ENCODE measurements at regions not wholly inside any gene's neighbourhood (a gene's known extent, or its start where the extent isn't known, plus 50 kb on each side); places are given as distances from the start of the nearest gene placed in this dataset.
A peak's percentile ranks its signal among the peaks of the same experiment; 100 is the strongest.

- Histone ChIP-seq H3K27me3 (ENCODE audit: control insufficient read depth, insufficient read depth, low read length, poor library complexity, severe bottlenecking) (no peaks in the 10 kb centered on the region), H3K27ac (ENCODE audit: low read depth, low read length) (no peak overlapping the region), H3K4me1 (ENCODE audit: control insufficient read depth, insufficient read depth, low read length) (no peaks in the 10 kb centered on the region), H3K9ac (ENCODE audit: extremely low read depth, low read length, poor library complexity, severe bottlenecking) (no peak overlapping the region), H3K9me3 (ENCODE audit: control insufficient read depth, low read length) (no peaks in the 10 kb centered on the region), H3K4me3 (ENCODE audit: low read length) (no peak overlapping the region), H3K36me3 (ENCODE audit: control insufficient read depth, insufficient read depth, low read length) (no peaks in the 10 kb centered on the region)
- WGBS, 2 experiments (ENCODE audit: insufficient coverage in 1 of 2, insufficient read length in 1 of 2), result 86 to 90% methylated on average over 3 to 4 of the region's 4 CpGs
- Mint-ChIP-seq H3K36me3 (ENCODE audit: low read depth) (peaks cover 7% of the 10 kb centered on the region), H3K4me1 (peaks cover 5% of the 10 kb centered on the region), H3K4me3 (no peak overlapping the region), H3K27me3 (ENCODE audit: insufficient read depth) (no peaks in the 10 kb centered on the region), H3K9me3 (peaks cover 8% of the 10 kb centered on the region), H3K27ac (peak overlapping the region; percentile 59)
- no peak for TF ChIP-seq CTCF (conservative IDR thresholded peaks at IDR 0.05)
- no peak for DNase-seq
These were observed 84.3 kb upstream of the FOXN3 start for GRCh38 chr14:89501381-89501780.

- Histone ChIP-seq H3K9me3 (ENCODE audit: control insufficient read depth, low read length) (no peaks in the 10 kb centered on the region), H3K27ac (ENCODE audit: low read depth, low read length) (no peak overlapping the region), H3K4me3 (ENCODE audit: low read length) (no peak overlapping the region), H3K4me1 (ENCODE audit: control insufficient read depth, insufficient read depth, low read length) (no peaks in the 10 kb centered on the region), H3K9ac (ENCODE audit: extremely low read depth, low read length, poor library complexity, severe bottlenecking) (no peak overlapping the region), H3K27me3 (ENCODE audit: control insufficient read depth, insufficient read depth, low read length, poor library complexity, severe bottlenecking) (no peaks in the 10 kb centered on the region), H3K36me3 (ENCODE audit: control insufficient read depth, insufficient read depth, low read length) (no peaks in the 10 kb centered on the region)
- no peak overlapping the region for H3K27ac Mint-ChIP-seq
- no peaks in the 10 kb centered on the region for H3K27me3 Mint-ChIP-seq (ENCODE audit: insufficient read depth)
- peaks cover 7% of the 10 kb centered on the region for H3K36me3 Mint-ChIP-seq (ENCODE audit: low read depth)
- peaks cover 6% of the 10 kb centered on the region for H3K9me3 Mint-ChIP-seq
- peak; percentile 36 for DNase-seq
- no peak for TF ChIP-seq CTCF (conservative IDR thresholded peaks at IDR 0.05)
- H3K4me1 Mint-ChIP-seq, result peaks cover 5% of the 10 kb centered on the region
- no peak overlapping the region for H3K4me3 Mint-ChIP-seq
- 91 to 100% methylated on average over 2 to 3 of the region's 3 CpGs for WGBS, 2 experiments (ENCODE audit: insufficient coverage in 1 of 2, insufficient read length in 1 of 2)
These were observed 83.3 kb upstream of the FOXN3 start for GRCh38 chr14:89500303-89500702.

GRCh38 chr14:89498878-89499277, 81.8 kb upstream of the FOXN3 start:
- H3K4me3 ChIP-seq (ENCODE audit: low read length), result no peak overlapping the region
- no peaks in the 10 kb centered on the region for H3K9me3 ChIP-seq (ENCODE audit: control insufficient read depth, low read length)

More at GRCh38 chr14:89498878-89499277, 81.8 kb upstream of the FOXN3 start:
- no peak overlapping the region for H3K4me3 Mint-ChIP-seq
- H3K36me3 ChIP-seq (ENCODE audit: control insufficient read depth, insufficient read depth, low read length), result no peaks in the 10 kb centered on the region
- TF ChIP-seq CTCF (conservative IDR thresholded peaks at IDR 0.05), result no peak
- WGBS, 2 experiments (ENCODE audit: insufficient coverage in 1 of 2, insufficient read length in 1 of 2), result 88 to 95% methylated on average over 4 to 7 of the region's 7 CpGs
- H3K27me3 Mint-ChIP-seq (ENCODE audit: insufficient read depth), result no peaks in the 10 kb centered on the region
- H3K27ac ChIP-seq (ENCODE audit: low read depth, low read length), result no peak overlapping the region
- H3K9ac ChIP-seq (ENCODE audit: extremely low read depth, low read length, poor library complexity, severe bottlenecking), result no peak overlapping the region
- H3K4me1 Mint-ChIP-seq, result peaks cover under 1% of the 10 kb centered on the region
- peaks cover 2% of the 10 kb centered on the region for H3K36me3 Mint-ChIP-seq (ENCODE audit: low read depth)
- no peaks in the 10 kb centered on the region for H3K4me1 ChIP-seq (ENCODE audit: control insufficient read depth, insufficient read depth, low read length)
- H3K27me3 ChIP-seq (ENCODE audit: control insufficient read depth, insufficient read depth, low read length, poor library complexity, severe bottlenecking), result no peaks in the 10 kb centered on the region
- H3K9me3 Mint-ChIP-seq, result no peaks in the 10 kb centered on the region
- DNase-seq, result peak; percentile 25
- no peak overlapping the region for H3K27ac Mint-ChIP-seq
